ENCODE measurements at regions not wholly inside any gene's neighbourhood (a gene's known extent, or its start where the extent isn't known, plus 50 kb on each side); places are given as distances from the start of the nearest gene placed in this dataset.

DNA sequence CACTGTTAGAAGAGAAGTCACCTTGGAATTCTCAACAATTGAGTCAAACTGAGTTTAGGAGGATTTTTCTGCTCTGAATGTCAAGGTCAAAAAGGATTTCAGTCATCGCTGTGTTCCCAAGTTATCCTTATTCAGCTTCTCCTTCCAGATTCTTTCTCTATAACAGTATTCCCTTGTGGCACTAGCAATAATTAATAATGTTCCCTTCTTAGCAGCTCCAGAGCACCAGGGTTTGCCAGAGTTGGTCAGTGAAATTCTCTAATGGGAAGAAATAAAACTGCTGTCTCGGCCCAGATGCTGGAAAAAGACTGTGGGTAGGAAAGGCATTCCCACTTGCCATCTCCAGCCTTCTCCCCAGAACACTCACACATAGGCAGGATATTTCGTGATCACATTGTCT is 836.0 kb upstream of the PIK3C3 start:
- peaks cover 0 to 22% (median 3%) of the 10 kb centered on the region in 8 donors for H3K9me3 ChIP-seq
- intact Hi-C loops (cut with DNase I; ENCODE audit: low total_unique reads), result no loop called here
- WGBS, 5 donors, result 63 to 85% (median 76%) methylated on average over 3 of the region's 3 CpGs
- TF ChIP-seq POLR2A (IDR thresholded peaks at IDR 0.05), result no peak
- TF ChIP-seq POLR2AphosphoS5 (IDR thresholded peaks at IDR 0.05), result no peak
- no peak for TF ChIP-seq CTCF (IDR thresholded peaks at IDR 0.05 in 8 of 11, conservative IDR thresholded peaks at IDR 0.05 in 3 of 11)
- H3K4me3 ChIP-seq, result no peak overlapping the region
- no peaks in the 10 kb centered on the region for H3K27me3 ChIP-seq (replicated peaks in 1 of 7)
- no peak for DNase-seq
- no peak overlapping the region for H3K27ac ChIP-seq
- H3K4me1 ChIP-seq, result no peaks in the 10 kb centered on the region
- no peaks in the 10 kb centered on the region for H3K36me3 ChIP-seq

GRCh38 chr18:41113885-41114482 is 841.0 kb upstream of the PIK3C3 start:
- H3K4me1 ChIP-seq, result no peaks in the 10 kb centered on the region
- no peaks in the 10 kb centered on the region for H3K27me3 ChIP-seq (replicated peaks in 1 of 7)
- WGBS, 5 donors, result 50 to 68% (median 61%) methylated on average over 2 of the region's 2 CpGs
- DNase-seq, result no peak
- peaks cover 0 to 30% (median 11%) of the 10 kb centered on the region in 8 donors for H3K9me3 ChIP-seq
- intact Hi-C loops (cut with DNase I; ENCODE audit: low total_unique reads), result no loop called here
- no peak overlapping the region for H3K4me3 ChIP-seq
- TF ChIP-seq POLR2AphosphoS5 (IDR thresholded peaks at IDR 0.05), result no peak
- TF ChIP-seq CTCF (IDR thresholded peaks at IDR 0.05 in 8 of 11, conservative IDR thresholded peaks at IDR 0.05 in 3 of 11), result no peak
- no peak for TF ChIP-seq POLR2A (IDR thresholded peaks at IDR 0.05)
- no peaks in the 10 kb centered on the region for H3K36me3 ChIP-seq
- H3K27ac ChIP-seq, result no peak overlapping the region

GRCh38 chr18:41099451-41099850 is 855.6 kb upstream of the PIK3C3 start:
- intact Hi-C loops (cut with DNase I; ENCODE audit: low total_unique reads), result no loop called here
- TF ChIP-seq POLR2AphosphoS5 (IDR thresholded peaks at IDR 0.05) (no peak), POLR2A (IDR thresholded peaks at IDR 0.05) (no peak), CTCF (IDR thresholded peaks at IDR 0.05 in 8 of 11, conservative IDR thresholded peaks at IDR 0.05 in 3 of 11) (no peak)
- Histone ChIP-seq H3K4me1 (no peaks in the 10 kb centered on the region), H3K27ac (no peak overlapping the region), H3K27me3 (replicated peaks in 1 of 7) (no peaks in the 10 kb centered on the region), H3K9me3 (peaks cover 2 to 26% (median 14%) of the 10 kb centered on the region in 8 donors), H3K36me3 (no peaks in the 10 kb centered on the region), H3K4me3 (no peak overlapping the region)
- no peak for DNase-seq

GRCh38 chr18:41096504-41096903 is 858.5 kb upstream of the PIK3C3 start:
- Histone ChIP-seq H3K4me3 (no peak overlapping the region), H3K36me3 (no peaks in the 10 kb centered on the region), H3K4me1 (no peaks in the 10 kb centered on the region), H3K27ac (no peak overlapping the region), H3K27me3 (replicated peaks in 1 of 7) (no peaks in the 10 kb centered on the region), H3K9me3 (peaks cover 0 to 10% (median 0%) of the 10 kb centered on the region in 8 donors)
- TF ChIP-seq POLR2A (IDR thresholded peaks at IDR 0.05) (no peak), POLR2AphosphoS5 (IDR thresholded peaks at IDR 0.05) (no peak), CTCF (IDR thresholded peaks at IDR 0.05 in 8 of 11, conservative IDR thresholded peaks at IDR 0.05 in 3 of 11) (no peak)
- WGBS, 5 donors, result 36 to 47% (median 40%) methylated on average over 5 of the region's 5 CpGs
- no peak for DNase-seq
- intact Hi-C loops (cut with DNase I; ENCODE audit: low total_unique reads), result no loop called here
